ENCODE measurements at regions not wholly inside any gene's neighbourhood (a gene's known extent, or its start where the extent isn't known, plus 50 kb on each side); places are given as distances from the start of the nearest gene placed in this dataset.

GRCh38 chr3:187972454-187972853, 181.5 kb upstream of the LPP start:
- no peak for TF ChIP-seq CTCF (IDR thresholded peaks at IDR 0.05; ENCODE audit: low read depth, low read length)
- no peak for DNase-seq (ENCODE audit: low read depth in 2 of 2)
- H3K4me3 ChIP-seq (replicated peaks in 1 of 2; ENCODE audit: low read depth in 2 of 2, low read length in 2 of 2): no peak overlapping the region

GRCh38 chr3:187973977-187974870, 179.7 kb upstream of the LPP start:
- TF ChIP-seq CTCF (IDR thresholded peaks at IDR 0.05; ENCODE audit: low read depth, low read length): no peak
- no peak overlapping the region for H3K4me3 ChIP-seq (replicated peaks in 1 of 2; ENCODE audit: low read depth in 2 of 2, low read length in 2 of 2)
- no peak for DNase-seq (ENCODE audit: low read depth in 2 of 2)

- H3K4me3 ChIP-seq (replicated peaks in 1 of 2; ENCODE audit: low read depth in 2 of 2, low read length in 2 of 2): no peak overlapping the region
- TF ChIP-seq CTCF (IDR thresholded peaks at IDR 0.05; ENCODE audit: low read depth, low read length): peak; percentile 13
- DNase-seq (ENCODE audit: low read depth in 2 of 2): no peak
These were observed 179.1 kb upstream of the LPP start for GRCh38 chr3:187974871-187975271.

GRCh38 chr3:187975561-187976364, 178.2 kb upstream of the LPP start:
- H3K4me3 ChIP-seq (replicated peaks in 1 of 2; ENCODE audit: low read depth in 2 of 2, low read length in 2 of 2): no peak overlapping the region
- peak in 1 of 2 donors; percentile 83 for DNase-seq (ENCODE audit: low read depth in 2 of 2)

GRCh38 chr3:187976365-187976900, 177.5 kb upstream of the LPP start:
- DNase-seq (ENCODE audit: low read depth in 2 of 2): peak in 1 of 2 donors; percentile 31
- no peak for TF ChIP-seq CTCF (IDR thresholded peaks at IDR 0.05; ENCODE audit: low read depth, low read length)
- no peak overlapping the region for H3K4me3 ChIP-seq (replicated peaks in 1 of 2; ENCODE audit: low read depth in 2 of 2, low read length in 2 of 2)

More at GRCh38 chr3:187975561-187976364, 178.2 kb upstream of the LPP start:
- no peak for TF ChIP-seq CTCF (IDR thresholded peaks at IDR 0.05; ENCODE audit: low read depth, low read length)

GRCh38 chr3:187977659-187978058, 176.3 kb upstream of the LPP start:
- TF ChIP-seq CTCF (IDR thresholded peaks at IDR 0.05; ENCODE audit: low read depth, low read length): no peak
- DNase-seq (ENCODE audit: low read depth in 2 of 2): no peak

More at GRCh38 chr3:187977659-187978058, 176.3 kb upstream of the LPP start:
- no peak overlapping the region for H3K4me3 ChIP-seq (replicated peaks in 1 of 2; ENCODE audit: low read depth in 2 of 2, low read length in 2 of 2)

Data from cardiac fibroblast (primary cell).